ENCODE measurements at regions not wholly inside any gene's neighbourhood (a gene's known extent, or its start where the extent isn't known, plus 50 kb on each side); places are given as distances from the start of the nearest gene placed in this dataset.

DNA sequence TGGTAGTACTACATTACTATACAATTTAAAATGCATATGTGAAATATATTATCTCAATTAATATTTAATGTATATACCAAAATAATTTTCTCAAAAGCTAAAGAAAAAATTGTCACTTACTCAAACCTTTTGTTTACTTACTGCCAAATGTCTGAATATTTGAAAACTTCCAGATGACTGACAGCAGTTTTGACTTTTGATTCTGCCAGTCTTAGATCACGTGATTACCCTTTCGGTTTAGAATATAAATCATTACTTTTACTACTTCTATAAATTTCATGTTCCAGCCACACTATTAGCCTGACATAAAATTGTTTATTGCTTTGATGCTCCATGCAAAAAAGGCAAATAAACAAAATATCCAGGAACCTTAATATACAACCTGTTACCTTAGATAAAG lies 680.7 kb upstream of the ID4 start:
- no peak overlapping the region for H3K4me3 ChIP-seq (ENCODE audit: low read depth, low read length)
- DNase-seq (ENCODE audit: low read depth) = no peak
- TF ChIP-seq MYC (IDR thresholded peaks at IDR 0.05; ENCODE audit: low read depth, low read length) (no peak), MAX (IDR thresholded peaks at IDR 0.05; ENCODE audit: low read depth, low read length) (no peak), POLR2A (IDR thresholded peaks at IDR 0.05; ENCODE audit: extremely low read depth, insufficient read length) (no peak), CTCF (IDR thresholded peaks at IDR 0.05; ENCODE audit: low read depth, low read length) (no peak)

- no peak for TF ChIP-seq MYC (IDR thresholded peaks at IDR 0.05; ENCODE audit: low read depth, low read length)
- no peak for TF ChIP-seq POLR2A (IDR thresholded peaks at IDR 0.05; ENCODE audit: extremely low read depth, insufficient read length)
- no peak for TF ChIP-seq CTCF (IDR thresholded peaks at IDR 0.05; ENCODE audit: low read depth, low read length)
- no peak for TF ChIP-seq MAX (IDR thresholded peaks at IDR 0.05; ENCODE audit: low read depth, low read length)
- H3K4me3 ChIP-seq (ENCODE audit: low read depth, low read length) = no peak overlapping the region
Observed at GRCh38 chr6:19157486-19157885, 679.7 kb upstream of the ID4 start.

GRCh38 chr6:19158586-19158985 lies 678.6 kb upstream of the ID4 start:
- DNase-seq (ENCODE audit: low read depth) = no peak
- H3K4me3 ChIP-seq (ENCODE audit: low read depth, low read length) = no peak overlapping the region
- no peak for TF ChIP-seq CTCF (IDR thresholded peaks at IDR 0.05; ENCODE audit: low read depth, low read length)
- no peak for TF ChIP-seq POLR2A (IDR thresholded peaks at IDR 0.05; ENCODE audit: extremely low read depth, insufficient read length)
- no peak for TF ChIP-seq MYC (IDR thresholded peaks at IDR 0.05; ENCODE audit: low read depth, low read length)
- no peak for TF ChIP-seq MAX (IDR thresholded peaks at IDR 0.05; ENCODE audit: low read depth, low read length)

More at GRCh38 chr6:19157486-19157885, 679.7 kb upstream of the ID4 start:
- no peak for DNase-seq (ENCODE audit: low read depth)

GRCh38 chr6:19159089-19159488 lies 678.1 kb upstream of the ID4 start:
- H3K4me3 ChIP-seq (ENCODE audit: low read depth, low read length) = no peak overlapping the region
- DNase-seq (ENCODE audit: low read depth) = no peak
- no peak for TF ChIP-seq MYC (IDR thresholded peaks at IDR 0.05; ENCODE audit: low read depth, low read length)
- no peak for TF ChIP-seq POLR2A (IDR thresholded peaks at IDR 0.05; ENCODE audit: extremely low read depth, insufficient read length)
- no peak for TF ChIP-seq CTCF (IDR thresholded peaks at IDR 0.05; ENCODE audit: low read depth, low read length)
- TF ChIP-seq MAX (IDR thresholded peaks at IDR 0.05; ENCODE audit: low read depth, low read length) = no peak

DNA sequence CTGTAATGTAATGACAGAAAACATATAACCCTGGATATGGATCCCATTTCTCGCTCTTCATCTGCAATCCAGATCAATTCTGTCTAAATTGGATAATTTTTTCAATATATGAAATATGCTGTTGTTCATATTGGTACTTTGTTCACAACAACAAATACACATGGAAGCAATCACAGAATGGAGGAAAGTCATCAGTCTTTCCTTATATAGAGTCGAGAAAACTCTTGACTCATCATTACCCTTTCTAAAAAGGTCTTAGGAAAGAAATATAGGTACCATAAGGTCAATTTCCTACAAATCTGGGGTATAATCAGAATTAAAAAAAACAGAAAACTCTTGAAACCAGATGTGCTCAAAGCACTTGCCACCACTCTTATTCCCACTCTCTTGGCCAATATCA lies 677.6 kb upstream of the ID4 start:
- TF ChIP-seq CTCF (IDR thresholded peaks at IDR 0.05; ENCODE audit: low read depth, low read length) (no peak), POLR2A (IDR thresholded peaks at IDR 0.05; ENCODE audit: extremely low read depth, insufficient read length) (no peak), MAX (IDR thresholded peaks at IDR 0.05; ENCODE audit: low read depth, low read length) (no peak), MYC (IDR thresholded peaks at IDR 0.05; ENCODE audit: low read depth, low read length) (no peak)
- H3K4me3 ChIP-seq (ENCODE audit: low read depth, low read length) = no peak overlapping the region
- no peak for DNase-seq (ENCODE audit: low read depth)
